ENCODE measurements at regions not wholly inside any gene's neighbourhood (a gene's known extent, or its start where the extent isn't known, plus 50 kb on each side); places are given as distances from the start of the nearest gene placed in this dataset.

GRCh38 chr4:83708500-83709175, 172.7 kb downstream of the GPAT3 start:
- no peak overlapping the region for H3K14ac ChIP-seq (replicated peaks; ENCODE audit: low read depth, low read length)
- H3K56ac ChIP-seq (ENCODE audit: extremely low read depth, insufficient read depth, low read length): no peak overlapping the region
- 40% methylated on average over 1 of the region's 6 CpGs; no CpG with 5 or more reads in 1 of the 2 experiments for WGBS, 2 experiments (ENCODE audit: extremely low coverage in 2 of 2, insufficient read length in 1 of 2)
- no peak overlapping the region for H3K18ac ChIP-seq (ENCODE audit: low read depth, low read length)
- ChIA-PET POLR2A (ENCODE audit: unreplicated experiment) (interaction anchor here (0.5 kb wide), 1 partner anchor 12 kb away, joined by 5 read pairs; no protein-coding TSS in a partner anchor), CTCF (no interaction called here)
- no TSS peak for BruUV-seq (replicated peaks)
- no peak overlapping the region for H2BK15ac ChIP-seq (ENCODE audit: low read depth, low read length)
- H3K4me2 ChIP-seq (ENCODE audit: low read depth, low read length): no peak overlapping the region
- no peak overlapping the region for H2AK5ac ChIP-seq (ENCODE audit: low read depth, low read length)
- dilution Hi-C loops (cut with HindIII; ENCODE audit: low sequenced_read_pairs, unreplicated experiment): no loop called here
- H3K27ac ChIP-seq (ENCODE audit: insufficient read depth, low read length): no peak overlapping the region
- no peaks in the 10 kb centered on the region for H3K79me1 ChIP-seq (ENCODE audit: low read depth in 1 of 2, low read length in 2 of 2)
- no peak overlapping the region for H3K23ac ChIP-seq (ENCODE audit: low read depth, low read length)
- in situ Hi-C loops (cut with MboI; ENCODE audit: low sequenced_read_pairs): no loop called here
- no peak overlapping the region for H4K91ac ChIP-seq (ENCODE audit: insufficient read depth, low read depth, low read length)
- H3K4me1 ChIP-seq (ENCODE audit: control insufficient read depth, insufficient read depth, low read length): no peaks in the 10 kb centered on the region
- H3K9me1 ChIP-seq (ENCODE audit: insufficient read depth, low read length): no peaks in the 10 kb centered on the region
- TF ChIP-seq SMC3 (IDR thresholded peaks at IDR 0.05; ENCODE audit: low read depth, low read length) (no peak), FOS (IDR thresholded peaks at IDR 0.05; ENCODE audit: low read depth, low read length) (no peak)
- H4K20me1 ChIP-seq (ENCODE audit: insufficient read depth, low read length): no peaks in the 10 kb centered on the region
- H3K9me3 ChIP-seq (ENCODE audit: control insufficient read depth, insufficient read depth, low read length): no peaks in the 10 kb centered on the region
- no peak for DNase-seq
- no peak overlapping the region for H4K5ac ChIP-seq (ENCODE audit: low read depth, low read length)
- intact Hi-C loops (cut with micrococcal nuclease): no loop called here
- ATAC-seq (ENCODE audit: low read depth): no peak
- H2BK20ac ChIP-seq (ENCODE audit: low read depth, low read length): no peak overlapping the region
- no peak overlapping the region for H3K4me3 ChIP-seq (ENCODE audit: insufficient read depth, low read depth, low read length)
- no peak overlapping the region for H2BK120ac ChIP-seq (ENCODE audit: low read depth, low read length)
- H3K36me3 ChIP-seq (ENCODE audit: control insufficient read depth, insufficient read depth, low read length): no peaks in the 10 kb centered on the region
- H4K8ac ChIP-seq (ENCODE audit: low read depth in 2 of 2, low read length in 2 of 2): no peak overlapping the region
- H2AK9ac ChIP-seq (replicated peaks; ENCODE audit: low read depth, low read length, poor library complexity): no peak overlapping the region
- peaks cover 4% of the 10 kb centered on the region for H3K27me3 ChIP-seq (ENCODE audit: control insufficient read depth, insufficient read depth, low read length)
- no peak overlapping the region for H2BK5ac ChIP-seq (ENCODE audit: low read depth, low read length, poor library complexity, severe bottlenecking)
- H3K9ac ChIP-seq (ENCODE audit: low read depth, low read length): no peak overlapping the region
- H3K4ac ChIP-seq (ENCODE audit: low read depth, low read length): no peak overlapping the region
- no peak overlapping the region for H2AFZ ChIP-seq (replicated peaks; ENCODE audit: low read length, poor library complexity)

Measured in IMR-90 (cell line).